ENCODE measurements at regions not wholly inside any gene's neighbourhood (a gene's known extent, or its start where the extent isn't known, plus 50 kb on each side); places are given as distances from the start of the nearest gene placed in this dataset.

GRCh38 chr18:22279741-22280452, 110.5 kb downstream of the GATA6 start:
- H3K4me1 ChIP-seq (ENCODE audit: control insufficient read depth, insufficient read depth, low read length) = no peaks in the 10 kb centered on the region

GRCh38 chr18:22278798-22279197, 109.4 kb downstream of the GATA6 start:
- Histone ChIP-seq H3K36me3 (ENCODE audit: control insufficient read depth, insufficient read depth, low read length) (no peaks in the 10 kb centered on the region), H3K27me3 (ENCODE audit: control insufficient read depth, insufficient read depth, low read length) (no peaks in the 10 kb centered on the region), H3K4me3 (ENCODE audit: low read length) (no peak overlapping the region), H3K4me1 (ENCODE audit: control insufficient read depth, insufficient read depth, low read length) (no peaks in the 10 kb centered on the region), H3K27ac (ENCODE audit: low read depth, low read length) (no peak overlapping the region), H3K9ac (ENCODE audit: low read length) (no peak overlapping the region)

More at GRCh38 chr18:22279741-22280452, 110.5 kb downstream of the GATA6 start:
- no peak overlapping the region for H3K27ac ChIP-seq (ENCODE audit: low read depth, low read length)
- H3K4me3 ChIP-seq (ENCODE audit: low read length) = no peak overlapping the region
- H3K27me3 ChIP-seq (ENCODE audit: control insufficient read depth, insufficient read depth, low read length) = no peaks in the 10 kb centered on the region
- H3K36me3 ChIP-seq (ENCODE audit: control insufficient read depth, insufficient read depth, low read length) = no peaks in the 10 kb centered on the region
- no peak overlapping the region for H3K9ac ChIP-seq (ENCODE audit: low read length)

DNA sequence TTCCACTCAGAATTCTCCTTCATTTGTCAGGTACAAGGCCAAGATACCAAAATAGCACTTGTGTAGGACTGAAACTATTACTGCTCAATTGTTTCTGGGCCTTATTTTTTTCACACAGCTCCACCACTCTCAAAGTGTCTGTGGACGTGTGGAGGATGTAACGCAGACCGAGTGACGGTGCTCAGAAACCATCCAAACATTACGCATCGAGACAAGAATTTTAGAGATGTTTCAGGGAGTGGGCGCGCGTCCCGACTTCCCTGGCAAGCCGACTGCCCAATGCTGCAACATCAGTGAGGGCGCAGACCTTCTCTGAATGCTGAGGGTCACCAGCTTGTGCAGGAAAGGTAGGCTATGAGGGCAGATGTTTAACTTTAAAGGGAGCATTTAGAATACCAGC, 108.4 kb downstream of the GATA6 start:
- Histone ChIP-seq H3K9ac (ENCODE audit: low read length) (no peak overlapping the region), H3K4me1 (ENCODE audit: control insufficient read depth, insufficient read depth, low read length) (no peaks in the 10 kb centered on the region), H3K27me3 (ENCODE audit: control insufficient read depth, insufficient read depth, low read length) (no peaks in the 10 kb centered on the region), H3K4me3 (ENCODE audit: low read length) (no peak overlapping the region), H3K36me3 (ENCODE audit: control insufficient read depth, insufficient read depth, low read length) (no peaks in the 10 kb centered on the region), H3K27ac (ENCODE audit: low read depth, low read length) (no peak overlapping the region)

GRCh38 chr18:22276334-22276713, 106.9 kb downstream of the GATA6 start:
- Histone ChIP-seq H3K27me3 (ENCODE audit: control insufficient read depth, insufficient read depth, low read length) (no peaks in the 10 kb centered on the region), H3K36me3 (ENCODE audit: control insufficient read depth, insufficient read depth, low read length) (no peaks in the 10 kb centered on the region), H3K27ac (ENCODE audit: low read depth, low read length) (no peak overlapping the region), H3K4me1 (ENCODE audit: control insufficient read depth, insufficient read depth, low read length) (no peaks in the 10 kb centered on the region), H3K4me3 (ENCODE audit: low read length) (no peak overlapping the region), H3K9ac (ENCODE audit: low read length) (no peak overlapping the region)

DNA sequence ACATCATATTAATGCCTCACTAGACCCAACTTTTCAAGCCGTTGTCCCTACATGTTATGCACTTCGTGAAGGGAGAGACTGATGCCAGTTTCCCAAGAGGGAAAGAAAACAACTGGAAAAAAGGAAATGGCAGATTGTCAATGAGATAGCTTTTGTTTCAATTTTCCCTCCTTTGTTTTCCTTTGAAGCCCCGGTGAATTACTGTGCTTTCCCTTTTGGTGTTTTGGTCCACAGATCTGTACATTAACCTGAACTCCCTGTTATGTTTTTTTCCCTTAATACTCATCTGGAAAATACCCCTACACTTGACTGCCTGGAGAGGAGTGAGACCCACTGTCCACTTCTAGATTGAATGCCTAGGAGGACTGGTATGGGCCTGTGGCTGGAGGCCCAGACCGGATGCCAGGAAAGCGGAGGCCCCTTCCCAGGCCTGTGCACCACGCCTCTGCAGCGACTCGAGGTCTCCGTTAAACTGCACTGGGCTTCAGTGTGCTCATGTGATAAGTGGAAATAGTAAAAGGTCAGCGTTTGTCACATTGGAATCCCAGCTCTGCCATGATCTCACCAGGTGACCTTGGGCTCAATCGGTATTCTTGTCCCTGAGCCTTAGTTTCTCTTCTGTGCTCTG, 106.4 kb downstream of the GATA6 start:
- no peaks in the 10 kb centered on the region for H3K36me3 ChIP-seq (ENCODE audit: control insufficient read depth, insufficient read depth, low read length)
- H3K27me3 ChIP-seq (ENCODE audit: control insufficient read depth, insufficient read depth, low read length) = no peaks in the 10 kb centered on the region
- no peak overlapping the region for H3K9ac ChIP-seq (ENCODE audit: low read length)
- H3K4me1 ChIP-seq (ENCODE audit: control insufficient read depth, insufficient read depth, low read length) = no peaks in the 10 kb centered on the region
- H3K27ac ChIP-seq (ENCODE audit: low read depth, low read length) = no peak overlapping the region
- no peak overlapping the region for H3K4me3 ChIP-seq (ENCODE audit: low read length)

GRCh38 chr18:22273101-22274039, 104.0 kb downstream of the GATA6 start:
- H3K9ac ChIP-seq (ENCODE audit: low read length) = no peak overlapping the region
- H3K36me3 ChIP-seq (ENCODE audit: control insufficient read depth, insufficient read depth, low read length) = no peaks in the 10 kb centered on the region
- H3K4me1 ChIP-seq (ENCODE audit: control insufficient read depth, insufficient read depth, low read length) = no peaks in the 10 kb centered on the region
- H3K27ac ChIP-seq (ENCODE audit: low read depth, low read length) = no peak overlapping the region
- H3K27me3 ChIP-seq (ENCODE audit: control insufficient read depth, insufficient read depth, low read length) = no peaks in the 10 kb centered on the region
- H3K4me3 ChIP-seq (ENCODE audit: low read length) = no peak overlapping the region

DNA sequence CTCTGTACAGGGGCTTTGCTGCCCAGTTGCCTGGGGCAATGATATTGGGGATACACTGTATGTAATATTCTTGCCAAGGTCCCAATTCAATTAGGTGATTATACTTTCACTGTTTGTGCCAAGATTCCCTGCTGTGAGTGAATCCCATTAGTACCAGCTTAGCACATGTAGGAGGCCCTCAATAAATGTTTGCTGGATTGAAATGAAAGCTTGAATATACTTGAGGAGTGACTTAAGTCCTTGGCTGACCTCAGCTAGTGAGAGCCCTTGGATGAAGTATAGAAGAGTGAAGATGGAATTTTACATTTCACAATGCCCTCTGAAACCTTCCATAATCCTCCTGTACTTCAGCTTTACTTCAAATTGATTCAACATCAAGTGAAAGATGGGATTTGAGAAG, 102.9 kb downstream of the GATA6 start:
- H3K9ac ChIP-seq (ENCODE audit: low read length) = no peak overlapping the region
- no peak overlapping the region for H3K27ac ChIP-seq (ENCODE audit: low read depth, low read length)
- H3K4me1 ChIP-seq (ENCODE audit: control insufficient read depth, insufficient read depth, low read length) = no peaks in the 10 kb centered on the region
- no peaks in the 10 kb centered on the region for H3K27me3 ChIP-seq (ENCODE audit: control insufficient read depth, insufficient read depth, low read length)
- no peaks in the 10 kb centered on the region for H3K36me3 ChIP-seq (ENCODE audit: control insufficient read depth, insufficient read depth, low read length)
- no peak overlapping the region for H3K4me3 ChIP-seq (ENCODE audit: low read length)

GRCh38 chr18:22271030-22271429, 101.6 kb downstream of the GATA6 start:
- H3K27ac ChIP-seq (ENCODE audit: low read depth, low read length) = no peak overlapping the region
- no peaks in the 10 kb centered on the region for H3K4me1 ChIP-seq (ENCODE audit: control insufficient read depth, insufficient read depth, low read length)
- no peak overlapping the region for H3K4me3 ChIP-seq (ENCODE audit: low read length)
- no peak overlapping the region for H3K9ac ChIP-seq (ENCODE audit: low read length)
- no peaks in the 10 kb centered on the region for H3K36me3 ChIP-seq (ENCODE audit: control insufficient read depth, insufficient read depth, low read length)
- H3K27me3 ChIP-seq (ENCODE audit: control insufficient read depth, insufficient read depth, low read length) = no peaks in the 10 kb centered on the region

DNA sequence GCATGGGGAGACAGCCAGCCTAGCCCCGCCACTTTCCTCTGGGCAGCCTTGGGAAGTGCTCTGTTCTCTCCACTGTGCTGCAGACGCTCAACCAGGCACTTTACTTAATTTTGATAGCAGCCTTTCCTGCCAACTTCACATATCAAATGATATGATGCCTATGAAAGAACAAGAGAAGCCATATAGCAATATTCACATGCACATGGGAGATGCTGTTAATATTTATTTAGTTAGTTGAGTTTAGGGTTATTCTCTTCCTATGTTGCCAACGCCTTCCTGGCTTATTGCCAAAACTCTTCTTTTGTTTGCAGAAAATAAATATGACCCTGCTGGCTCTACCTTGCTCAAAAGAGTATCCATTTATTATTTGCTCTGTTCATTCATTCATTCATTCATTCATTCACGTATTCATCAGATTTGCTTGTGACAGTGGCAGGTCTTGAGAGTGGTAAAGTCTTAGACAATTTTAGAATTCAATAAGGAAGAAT, 99.3 kb downstream of the GATA6 start:
- Histone ChIP-seq H3K27ac (ENCODE audit: low read depth, low read length) (no peak overlapping the region), H3K27me3 (ENCODE audit: control insufficient read depth, insufficient read depth, low read length) (no peaks in the 10 kb centered on the region), H3K36me3 (ENCODE audit: control insufficient read depth, insufficient read depth, low read length) (no peaks in the 10 kb centered on the region)

DNA sequence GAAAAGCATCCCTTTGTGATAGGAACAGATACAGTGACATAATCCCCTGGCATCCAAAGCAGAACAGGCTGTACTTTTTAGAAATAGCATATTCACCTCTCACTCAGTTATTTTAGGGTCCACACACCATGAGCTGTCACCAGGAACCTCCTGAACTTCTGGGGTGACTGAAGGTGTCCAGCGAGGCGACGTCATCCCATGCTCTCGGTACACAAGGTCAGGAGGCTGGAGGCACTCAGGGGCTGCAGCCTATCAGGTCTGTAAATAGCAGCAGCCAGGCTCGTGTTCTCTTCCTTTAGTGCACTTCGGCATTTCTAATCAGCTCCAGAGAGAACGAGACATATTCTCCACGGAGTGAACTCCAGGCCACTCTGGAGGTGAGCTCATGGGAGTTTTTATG, 98.3 kb downstream of the GATA6 start:
- Histone ChIP-seq H3K27me3 (ENCODE audit: control insufficient read depth, insufficient read depth, low read length) (no peaks in the 10 kb centered on the region), H3K9ac (ENCODE audit: low read length) (no peak overlapping the region), H3K36me3 (ENCODE audit: control insufficient read depth, insufficient read depth, low read length) (no peaks in the 10 kb centered on the region), H3K4me1 (ENCODE audit: control insufficient read depth, insufficient read depth, low read length) (no peaks in the 10 kb centered on the region), H3K4me3 (ENCODE audit: low read length) (no peak overlapping the region), H3K27ac (ENCODE audit: low read depth, low read length) (no peak overlapping the region)

More for the DNA sequence above, 99.3 kb downstream of the GATA6 start:
- Histone ChIP-seq H3K9ac (ENCODE audit: low read length) (no peak overlapping the region), H3K4me1 (ENCODE audit: control insufficient read depth, insufficient read depth, low read length) (no peaks in the 10 kb centered on the region), H3K4me3 (ENCODE audit: low read length) (no peak overlapping the region)

DNA sequence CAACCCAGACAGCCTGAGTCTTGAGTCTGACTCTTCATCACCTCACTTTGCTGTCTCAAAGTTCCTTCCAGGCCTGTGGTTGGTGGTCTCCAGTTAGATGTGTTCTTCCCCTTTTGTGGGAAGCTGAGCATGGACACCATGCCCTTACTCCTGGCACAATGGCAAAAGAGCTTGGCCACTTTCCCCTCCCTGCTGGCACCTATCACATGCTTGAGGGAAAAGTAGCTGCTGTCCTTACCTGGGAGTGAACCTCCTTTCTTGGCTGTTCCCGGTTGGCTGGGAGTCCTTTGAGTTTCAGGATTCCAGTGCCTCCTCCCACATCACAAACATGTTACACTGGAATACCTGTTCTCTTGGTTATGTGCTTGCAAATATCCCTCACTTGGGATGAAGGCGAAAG, 97.8 kb downstream of the GATA6 start:
- no peaks in the 10 kb centered on the region for H3K27me3 ChIP-seq (ENCODE audit: control insufficient read depth, insufficient read depth, low read length)
- no peak overlapping the region for H3K9ac ChIP-seq (ENCODE audit: low read length)
- no peaks in the 10 kb centered on the region for H3K36me3 ChIP-seq (ENCODE audit: control insufficient read depth, insufficient read depth, low read length)
- no peaks in the 10 kb centered on the region for H3K4me1 ChIP-seq (ENCODE audit: control insufficient read depth, insufficient read depth, low read length)
- H3K4me3 ChIP-seq (ENCODE audit: low read length) = no peak overlapping the region
- H3K27ac ChIP-seq (ENCODE audit: low read depth, low read length) = no peak overlapping the region

- Histone ChIP-seq H3K27me3 (ENCODE audit: control insufficient read depth, insufficient read depth, low read length) (no peaks in the 10 kb centered on the region), H3K9ac (ENCODE audit: low read length) (no peak overlapping the region), H3K27ac (ENCODE audit: low read depth, low read length) (no peak overlapping the region), H3K4me1 (ENCODE audit: control insufficient read depth, insufficient read depth, low read length) (no peaks in the 10 kb centered on the region), H3K36me3 (ENCODE audit: control insufficient read depth, insufficient read depth, low read length) (no peaks in the 10 kb centered on the region), H3K4me3 (ENCODE audit: low read length) (no peak overlapping the region)
These were observed 96.4 kb downstream of the GATA6 start for GRCh38 chr18:22265838-22266237.
